ENCODE measurements at regions not wholly inside any gene's neighbourhood (a gene's known extent, or its start where the extent isn't known, plus 50 kb on each side); places are given as distances from the start of the nearest gene placed in this dataset.

GRCh38 chr20:40604416-40604815 lies 84.6 kb downstream of the MAFB start:
- DNase-seq: no peak
- TF ChIP-seq GATA1 (IDR thresholded peaks at IDR 0.05; ENCODE audit: low read depth, low read length): no peak
- TF ChIP-seq POLR2A (IDR thresholded peaks at IDR 0.05; ENCODE audit: low read length): no peak

GRCh38 chr20:40603057-40603651 lies 85.9 kb downstream of the MAFB start:
- TF ChIP-seq POLR2A (IDR thresholded peaks at IDR 0.05; ENCODE audit: low read length): no peak
- no peak for TF ChIP-seq GATA1 (IDR thresholded peaks at IDR 0.05; ENCODE audit: low read depth, low read length)
- DNase-seq: no peak

DNA sequence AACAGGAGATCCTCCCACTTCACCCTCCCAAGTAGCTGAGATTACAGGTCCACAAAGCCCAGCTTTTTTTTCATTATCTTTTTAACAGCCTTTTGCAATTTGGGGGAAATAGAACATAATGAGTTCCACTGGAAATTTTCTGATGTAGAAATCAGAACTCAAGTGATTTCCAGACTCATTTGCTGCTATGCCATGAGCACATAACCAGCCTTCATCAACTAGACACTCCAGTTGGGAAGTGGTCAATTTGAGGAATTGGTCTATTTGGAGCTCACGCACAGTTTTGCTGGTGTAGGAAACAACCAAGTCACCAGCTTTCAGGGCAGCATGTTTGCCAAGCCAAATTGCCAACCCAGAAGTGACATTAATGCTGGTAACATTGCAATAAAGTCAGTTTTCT lies 86.7 kb downstream of the MAFB start:
- DNase-seq: no peak
- TF ChIP-seq POLR2A (IDR thresholded peaks at IDR 0.05; ENCODE audit: low read length): no peak
- TF ChIP-seq GATA1 (IDR thresholded peaks at IDR 0.05; ENCODE audit: low read depth, low read length): no peak

GRCh38 chr20:40600441-40601219 lies 88.4 kb downstream of the MAFB start:
- no peak for DNase-seq

DNA sequence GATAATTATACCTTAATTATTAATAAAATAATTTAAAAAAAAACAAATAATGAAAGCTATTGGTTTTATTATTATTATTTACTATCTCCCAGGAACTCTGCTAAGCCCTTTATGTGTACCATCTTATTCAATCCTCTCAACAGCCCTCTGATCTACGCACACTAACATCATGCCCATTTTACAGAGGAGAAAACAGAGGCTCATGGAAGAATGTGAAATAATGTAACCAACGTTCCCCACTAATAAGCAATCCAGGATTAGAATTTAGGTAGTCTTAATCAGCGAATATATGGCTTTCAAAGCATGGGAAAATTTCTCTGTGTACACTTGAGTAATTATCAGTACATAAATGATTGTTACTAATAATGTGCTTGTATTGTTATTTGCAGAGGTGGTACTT lies 89.0 kb downstream of the MAFB start:
- no peak for TF ChIP-seq GATA1 (IDR thresholded peaks at IDR 0.05; ENCODE audit: low read depth, low read length)
- TF ChIP-seq POLR2A (IDR thresholded peaks at IDR 0.05; ENCODE audit: low read length): no peak
- DNase-seq: no peak

More at GRCh38 chr20:40600441-40601219, 88.4 kb downstream of the MAFB start:
- TF ChIP-seq POLR2A (IDR thresholded peaks at IDR 0.05; ENCODE audit: low read length): no peak
- no peak for TF ChIP-seq GATA1 (IDR thresholded peaks at IDR 0.05; ENCODE audit: low read depth, low read length)

DNA sequence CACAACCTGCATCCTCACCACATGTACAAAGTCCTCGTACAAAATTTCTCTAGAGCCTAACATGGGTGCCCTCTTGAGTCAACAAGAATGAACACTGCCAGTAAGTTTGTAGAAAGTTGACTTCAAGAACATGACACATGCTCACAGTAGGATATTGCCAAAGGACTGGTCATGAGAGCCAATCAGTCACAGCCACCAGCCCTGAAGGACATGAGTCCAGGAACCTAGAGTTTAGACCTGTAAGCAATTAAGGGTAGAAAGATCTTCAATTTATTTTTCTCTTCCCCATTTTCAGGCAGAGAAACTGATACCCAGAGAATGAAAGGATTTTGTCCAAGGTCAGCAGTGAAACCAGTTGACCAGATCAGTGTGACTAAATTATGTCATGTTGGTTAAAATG lies 96.1 kb downstream of the MAFB start:
- TF ChIP-seq POLR2A (IDR thresholded peaks at IDR 0.05; ENCODE audit: low read length) (no peak), GATA1 (IDR thresholded peaks at IDR 0.05; ENCODE audit: low read depth, low read length) (no peak)
- no peak for DNase-seq

GRCh38 chr20:40591536-40591935 lies 97.5 kb downstream of the MAFB start:
- TF ChIP-seq POLR2A (IDR thresholded peaks at IDR 0.05; ENCODE audit: low read length): no peak
- no peak for TF ChIP-seq GATA1 (IDR thresholded peaks at IDR 0.05; ENCODE audit: low read depth, low read length)
- DNase-seq: no peak

DNA sequence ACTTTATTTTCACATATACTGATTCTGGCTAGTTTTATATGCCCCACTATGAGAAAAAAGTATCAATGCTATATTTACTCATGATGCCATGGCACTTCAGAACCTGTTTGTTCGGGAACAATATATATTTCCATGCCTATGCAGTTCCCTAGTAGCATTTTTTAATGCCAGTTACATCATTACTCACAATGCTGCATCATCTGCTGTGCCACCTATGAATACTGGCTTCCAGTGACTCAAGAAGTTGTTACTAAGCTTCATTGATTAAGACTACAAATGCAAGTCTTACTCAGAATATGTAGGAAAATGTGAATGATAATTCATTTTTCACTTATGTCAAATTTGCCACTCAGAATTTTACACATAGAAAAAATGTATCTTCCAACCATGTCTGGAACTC lies 97.9 kb downstream of the MAFB start:
- no peak for DNase-seq
- TF ChIP-seq POLR2A (IDR thresholded peaks at IDR 0.05; ENCODE audit: low read length): no peak
- no peak for TF ChIP-seq GATA1 (IDR thresholded peaks at IDR 0.05; ENCODE audit: low read depth, low read length)

- DNase-seq: no peak
- TF ChIP-seq GATA1 (IDR thresholded peaks at IDR 0.05; ENCODE audit: low read depth, low read length) (no peak), POLR2A (IDR thresholded peaks at IDR 0.05; ENCODE audit: low read length) (no peak)
Observed at GRCh38 chr20:40589581-40589980, 99.5 kb downstream of the MAFB start.

DNA sequence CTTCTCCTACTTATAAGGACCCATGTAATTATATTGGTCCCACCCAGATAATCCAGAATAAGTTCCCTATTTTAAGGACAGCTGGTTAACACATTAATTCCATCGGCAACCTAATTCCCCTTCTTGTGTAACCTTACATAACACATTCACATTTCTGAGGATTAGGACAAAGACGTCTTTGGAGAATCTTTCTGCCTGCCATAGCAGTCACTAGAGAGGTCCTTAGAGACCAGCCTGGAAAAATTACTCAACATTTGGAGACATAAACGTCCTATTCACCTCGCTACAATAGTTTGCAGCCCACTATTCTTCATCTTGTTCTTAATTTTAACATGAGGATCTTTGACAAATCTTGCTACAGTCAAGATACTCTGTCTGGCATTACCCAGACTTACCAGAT lies 100.1 kb downstream of the MAFB start:
- no peak for TF ChIP-seq GATA1 (IDR thresholded peaks at IDR 0.05; ENCODE audit: low read depth, low read length)
- no peak for TF ChIP-seq POLR2A (IDR thresholded peaks at IDR 0.05; ENCODE audit: low read length)
- no peak for DNase-seq

DNA sequence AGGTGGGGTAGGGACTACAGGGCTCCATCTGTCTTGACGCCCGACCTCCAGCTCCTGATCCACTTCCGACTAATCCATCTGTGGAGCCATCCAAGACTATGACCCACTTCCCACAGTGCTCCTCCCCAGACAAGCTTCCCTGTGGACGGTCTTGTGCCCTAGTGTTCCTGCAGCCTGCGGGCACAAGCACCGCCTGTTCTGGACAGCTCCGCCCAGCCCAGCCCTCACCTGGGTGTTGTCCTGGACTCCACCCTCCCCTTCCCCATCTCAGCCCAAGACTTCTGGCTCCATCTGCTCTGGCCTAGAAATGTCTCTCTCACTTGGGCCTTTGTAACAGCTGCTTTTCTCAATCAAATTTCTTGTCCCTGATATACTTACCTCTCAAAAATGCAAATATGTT lies 102.0 kb downstream of the MAFB start:
- no peak for TF ChIP-seq POLR2A (IDR thresholded peaks at IDR 0.05; ENCODE audit: low read length)
- TF ChIP-seq GATA1 (IDR thresholded peaks at IDR 0.05; ENCODE audit: low read depth, low read length): no peak
- no peak for DNase-seq

GRCh38 chr20:40584130-40584809 lies 104.8 kb downstream of the MAFB start:
- TF ChIP-seq GATA1 (IDR thresholded peaks at IDR 0.05; ENCODE audit: low read depth, low read length) (no peak), POLR2A (IDR thresholded peaks at IDR 0.05; ENCODE audit: low read length) (no peak)
- DNase-seq: no peak

GRCh38 chr20:40583636-40584035 lies 105.4 kb downstream of the MAFB start:
- TF ChIP-seq POLR2A (IDR thresholded peaks at IDR 0.05; ENCODE audit: low read length) (no peak), GATA1 (IDR thresholded peaks at IDR 0.05; ENCODE audit: low read depth, low read length) (no peak)
- no peak for DNase-seq

DNA sequence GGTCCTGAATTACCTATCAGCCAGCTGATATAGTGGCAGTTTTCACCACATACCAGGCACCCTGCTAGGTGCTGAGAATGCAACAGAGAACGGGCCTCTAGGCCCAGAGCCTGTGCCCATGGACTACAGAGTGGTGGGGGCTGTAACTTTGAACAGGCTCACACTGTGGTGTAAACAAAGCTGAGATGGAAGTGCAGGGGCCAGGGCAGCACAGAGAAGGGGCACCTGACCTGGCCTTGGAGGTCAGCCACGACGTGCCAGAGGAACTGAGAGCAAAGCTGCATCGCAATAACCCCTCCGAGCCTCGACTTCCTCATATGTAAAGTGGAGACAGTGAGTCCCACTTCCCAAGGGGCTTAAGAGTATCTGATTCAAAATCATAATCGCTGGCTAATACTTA lies 105.8 kb downstream of the MAFB start:
- TF ChIP-seq GATA1 (IDR thresholded peaks at IDR 0.05; ENCODE audit: low read depth, low read length) (no peak), POLR2A (IDR thresholded peaks at IDR 0.05; ENCODE audit: low read length) (no peak)
- no peak for DNase-seq
